ENCODE measurements at regions not wholly inside any gene's neighbourhood (a gene's known extent, or its start where the extent isn't known, plus 50 kb on each side); places are given as distances from the start of the nearest gene placed in this dataset.
A peak's percentile ranks its signal among the peaks of the same experiment; 100 is the strongest.

- DNase-seq (ENCODE audit: low spot score) = peak; percentile 83
These were observed 639.4 kb downstream of the SEMA5A start for GRCh38 chr5:8906303-8906967.

DNA sequence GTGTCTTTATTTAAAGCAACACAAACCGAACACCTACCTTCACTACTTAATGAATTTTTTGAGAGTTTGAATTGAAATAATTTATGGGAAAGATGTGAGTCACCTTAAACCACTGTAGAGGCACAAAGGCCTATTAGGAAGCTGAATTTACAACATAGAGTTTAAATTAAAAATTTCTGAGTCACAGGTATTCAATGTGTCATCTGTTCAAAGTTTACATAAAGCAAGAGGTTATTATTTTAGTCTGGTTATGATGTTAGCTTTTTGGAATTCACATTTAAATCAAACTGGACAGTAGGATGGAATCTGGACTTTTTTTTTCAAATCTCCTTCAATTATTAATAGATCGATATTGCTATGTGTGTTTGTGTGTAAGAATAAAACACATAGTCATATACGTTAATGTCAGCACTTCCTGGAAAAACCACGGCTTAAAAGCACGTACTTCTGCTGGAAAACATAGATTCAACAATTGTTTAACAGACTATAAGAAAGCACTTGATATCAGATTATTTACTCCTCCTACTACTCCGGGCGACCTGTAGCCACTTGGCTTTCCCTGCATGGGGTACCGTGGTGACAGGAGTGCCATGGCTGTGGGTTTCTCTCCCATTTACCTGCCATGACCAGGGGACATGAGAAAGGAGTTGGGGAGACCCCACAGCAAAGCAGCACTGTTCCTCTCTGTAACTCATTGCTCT lies 638.6 kb downstream of the SEMA5A start:
- DNase-seq (ENCODE audit: low spot score) = peak; percentile 47

DNA sequence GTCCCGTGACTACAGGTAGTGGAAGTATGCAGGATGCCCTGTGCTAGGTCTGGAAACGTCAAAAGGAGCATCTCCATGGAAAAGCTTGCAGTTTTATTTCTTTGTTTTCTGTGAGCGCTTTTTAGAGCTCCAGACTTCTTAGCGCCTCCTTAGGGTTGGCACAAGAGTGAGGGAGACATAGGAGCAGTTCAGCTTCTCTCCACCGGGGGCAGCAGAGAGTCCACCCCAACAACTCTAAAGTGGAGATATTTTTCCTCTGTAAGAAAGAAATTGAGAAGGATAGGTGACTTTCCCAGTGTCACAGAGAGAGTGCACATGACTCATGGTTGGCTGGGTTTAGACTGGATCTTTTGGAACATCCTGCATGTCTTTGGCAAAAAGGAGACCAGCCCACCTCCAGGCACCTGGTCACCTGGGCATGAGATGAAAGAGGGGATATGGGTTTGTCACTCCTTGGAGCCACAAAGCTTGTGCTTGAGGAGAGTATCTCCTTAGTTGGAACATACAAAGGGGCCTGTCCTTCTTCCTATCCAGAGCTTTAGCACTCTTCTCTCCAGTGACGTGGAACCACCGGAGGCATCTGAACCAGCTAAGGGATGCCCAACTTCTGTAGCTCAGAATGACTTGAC lies 637.7 kb downstream of the SEMA5A start:
- DNase-seq (ENCODE audit: low spot score) = peak; percentile 84

DNA sequence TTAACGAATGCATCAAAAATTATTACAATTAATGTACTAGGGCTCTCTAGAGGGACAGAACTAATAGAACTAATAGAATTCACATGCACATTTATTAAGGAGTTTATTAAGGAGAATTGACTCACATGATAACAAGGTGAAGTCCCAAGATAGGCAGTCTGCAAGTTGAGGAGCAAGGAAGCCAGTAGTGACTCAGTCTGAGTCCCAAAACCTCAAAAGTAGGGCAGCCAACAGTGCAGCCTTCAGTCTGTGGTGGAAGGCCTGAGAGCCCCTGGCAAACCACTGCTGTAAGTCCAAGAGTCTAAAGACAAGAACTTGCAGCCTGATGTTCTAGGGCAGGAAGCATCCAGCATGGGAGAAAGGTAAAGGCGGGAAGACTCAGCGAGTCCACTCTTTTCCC lies 633.8 kb downstream of the SEMA5A start:
- no peak for DNase-seq (ENCODE audit: low spot score)

GRCh38 chr5:8913522-8913921 lies 632.4 kb downstream of the SEMA5A start:
- DNase-seq (ENCODE audit: low spot score) = no peak

- DNase-seq (ENCODE audit: low spot score) = no peak
These were observed 626.8 kb downstream of the SEMA5A start for GRCh38 chr5:8919096-8919495.

DNA sequence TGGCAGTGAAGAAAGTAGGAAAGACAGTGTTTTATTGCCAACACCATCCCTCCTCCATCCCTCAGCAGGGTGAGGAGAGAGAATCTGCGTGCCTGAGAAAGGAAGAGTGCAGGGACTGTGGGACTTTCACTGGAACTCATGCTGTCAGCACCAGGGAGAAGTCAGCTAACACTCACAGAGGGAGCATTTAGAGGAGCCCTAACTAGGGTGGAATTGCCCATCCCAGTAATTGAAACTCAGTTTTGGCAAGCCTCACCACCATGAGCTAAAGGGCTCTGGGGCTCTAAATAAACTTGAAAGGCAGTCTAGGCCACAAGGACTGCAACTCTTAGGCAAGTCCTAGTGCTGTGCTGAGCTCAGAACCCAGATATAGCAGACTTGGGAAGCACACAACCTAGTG lies 622.3 kb downstream of the SEMA5A start:
- no peak for DNase-seq (ENCODE audit: low spot score)

- DNase-seq (ENCODE audit: low spot score) = no peak
These were observed 621.7 kb downstream of the SEMA5A start for GRCh38 chr5:8924054-8924793.

GRCh38 chr5:8930021-8930420 lies 615.9 kb downstream of the SEMA5A start:
- DNase-seq (ENCODE audit: low spot score) = no peak

DNA sequence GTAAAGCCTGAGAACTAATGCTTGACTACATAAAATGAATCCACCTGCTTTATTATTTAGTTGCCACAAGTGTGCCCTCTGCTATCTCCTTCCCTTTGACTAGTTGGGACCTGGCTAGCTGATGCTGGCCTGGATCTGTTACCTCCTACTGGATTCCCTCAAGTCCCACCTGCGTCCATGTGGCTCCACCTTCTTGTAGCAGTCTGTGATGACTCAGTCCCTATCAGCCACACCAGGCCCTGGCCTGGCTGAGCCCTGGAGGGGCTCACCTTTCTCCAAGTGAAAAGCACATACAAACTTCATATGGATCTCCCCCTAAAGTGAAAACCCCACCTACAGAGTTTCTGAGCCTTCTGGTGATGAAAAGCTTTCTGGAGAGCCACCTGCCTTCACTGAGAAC lies 611.4 kb downstream of the SEMA5A start:
- no peak for DNase-seq (ENCODE audit: low spot score)

DNA sequence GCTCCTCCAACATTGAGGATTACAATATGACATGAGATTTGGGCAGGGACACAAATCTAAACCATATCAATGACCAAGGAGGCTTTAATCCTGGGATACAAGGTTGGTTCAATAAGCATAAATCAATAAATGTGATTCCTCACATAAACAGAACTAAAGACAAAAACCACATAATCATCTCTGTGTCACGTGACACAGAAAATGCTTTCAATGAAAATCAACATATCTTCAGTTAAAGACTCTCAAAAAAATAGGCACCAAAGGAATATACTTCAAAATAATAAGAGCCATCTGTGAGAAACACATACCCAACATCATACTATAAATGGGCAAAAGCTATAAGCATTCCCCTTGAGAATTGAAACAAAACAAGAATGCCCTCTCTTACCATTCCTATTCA lies 604.9 kb downstream of the SEMA5A start:
- no peak for DNase-seq (ENCODE audit: low spot score)

DNA sequence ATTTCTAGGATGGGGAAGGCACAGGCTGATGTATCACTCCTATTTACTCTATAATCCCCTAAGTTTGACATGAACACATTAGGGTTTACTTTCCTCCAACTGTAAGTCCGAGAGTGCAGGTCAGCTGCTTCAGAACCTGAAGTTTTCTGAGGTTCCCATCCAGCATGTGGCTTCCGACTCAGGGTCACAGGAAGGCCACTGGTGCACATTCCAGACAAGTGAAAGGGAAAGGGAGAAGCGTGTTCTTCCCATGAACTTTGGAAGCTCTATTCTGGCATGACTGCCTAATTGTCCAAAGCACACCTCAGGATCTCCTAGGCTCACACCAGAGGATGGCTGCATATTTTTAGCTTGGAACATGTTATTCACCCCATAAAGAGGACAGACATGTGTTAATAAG lies 602.6 kb downstream of the SEMA5A start:
- DNase-seq (ENCODE audit: low spot score) = no peak

DNA sequence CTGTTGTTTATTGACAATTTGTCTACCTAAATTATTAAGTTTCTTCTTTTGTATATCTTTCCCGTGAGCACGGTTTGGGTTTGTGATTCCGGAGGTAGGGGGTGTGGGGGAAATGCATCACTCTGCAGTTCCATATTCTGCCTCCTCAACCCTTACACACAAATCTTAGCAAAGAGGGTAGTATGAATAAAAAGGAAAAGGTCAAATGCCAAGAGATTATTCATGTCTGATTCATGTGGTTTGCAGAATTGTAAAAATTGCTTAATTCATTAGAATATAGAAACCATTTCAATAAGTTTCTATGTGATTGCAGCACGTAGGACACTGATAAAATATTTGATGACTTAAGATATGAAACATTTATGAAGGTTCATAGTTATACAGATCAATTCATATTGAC lies 601.9 kb downstream of the SEMA5A start:
- DNase-seq (ENCODE audit: low spot score) = no peak

- DNase-seq (ENCODE audit: low spot score) = no peak
These were observed 599.9 kb downstream of the SEMA5A start for GRCh38 chr5:8945972-8946371.

GRCh38 chr5:8949908-8950307 lies 596.0 kb downstream of the SEMA5A start:
- DNase-seq (ENCODE audit: low spot score) = no peak

DNA sequence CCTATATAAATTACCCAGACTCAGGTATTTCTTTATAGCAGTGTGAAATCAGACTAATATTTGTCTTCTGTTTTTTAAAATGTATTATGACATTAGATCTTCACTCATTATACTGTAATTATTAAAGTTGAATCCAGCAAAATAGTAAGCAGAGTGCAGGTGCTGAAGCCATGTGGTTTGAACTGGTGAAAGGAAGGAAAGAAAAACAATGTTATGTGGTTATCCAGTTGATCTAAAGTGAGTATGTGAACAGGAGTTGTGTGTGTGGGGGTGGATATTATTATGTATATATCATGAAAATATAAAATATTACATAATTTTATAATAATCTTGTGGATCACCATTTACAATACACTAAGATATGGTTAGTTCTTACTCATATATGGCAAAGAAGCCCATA lies 593.7 kb downstream of the SEMA5A start:
- no peak for DNase-seq (ENCODE audit: low spot score)

- no peak for DNase-seq (ENCODE audit: low spot score)
These were observed 592.9 kb downstream of the SEMA5A start for GRCh38 chr5:8953016-8953415.

DNA sequence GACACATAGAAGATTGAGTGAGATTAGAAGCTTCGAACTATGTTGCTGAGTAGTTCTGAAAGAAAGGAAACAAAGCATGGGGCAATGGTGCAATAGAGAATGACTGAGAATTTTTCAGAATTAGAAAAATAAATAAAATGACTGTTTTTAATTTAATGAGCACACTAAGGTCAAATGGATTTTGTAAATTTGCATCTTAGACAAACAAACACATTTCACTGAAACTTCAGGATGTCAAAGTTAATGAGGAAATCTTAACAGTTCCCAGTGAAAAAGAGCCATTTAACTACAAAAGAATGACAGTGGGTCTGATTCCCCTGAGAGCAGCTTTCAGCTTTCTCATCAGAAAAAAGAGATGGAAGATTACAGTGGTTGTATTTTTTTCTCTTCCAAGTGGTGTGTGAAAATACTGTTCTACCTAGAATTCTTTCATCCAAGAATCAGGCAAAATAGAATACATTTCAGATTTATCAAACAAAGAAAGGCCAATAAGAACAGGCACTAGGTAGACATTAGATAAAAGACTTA lies 591.9 kb downstream of the SEMA5A start:
- no peak for DNase-seq (ENCODE audit: low spot score)

- DNase-seq (ENCODE audit: low spot score) = no peak
These were observed 591.1 kb downstream of the SEMA5A start for GRCh38 chr5:8954801-8955200.

DNA sequence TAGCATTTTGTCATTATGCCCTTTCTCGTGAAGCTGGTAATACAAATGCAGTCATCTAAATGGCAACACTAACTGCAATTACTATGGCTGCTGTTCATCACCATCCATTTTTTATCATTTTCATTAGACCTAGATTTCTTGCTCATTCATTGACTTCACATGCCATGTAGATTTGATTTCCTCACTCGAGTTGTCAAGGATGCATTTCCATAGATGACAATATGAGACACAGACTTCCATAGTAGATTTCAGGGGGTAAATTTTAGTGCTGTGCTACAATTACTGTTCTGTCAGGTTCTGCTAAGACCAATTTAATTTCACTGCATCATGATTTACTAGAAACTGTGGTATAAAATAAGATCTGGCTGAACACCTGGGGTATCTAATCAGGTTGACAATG lies 589.2 kb downstream of the SEMA5A start:
- DNase-seq (ENCODE audit: low spot score) = no peak

DNA sequence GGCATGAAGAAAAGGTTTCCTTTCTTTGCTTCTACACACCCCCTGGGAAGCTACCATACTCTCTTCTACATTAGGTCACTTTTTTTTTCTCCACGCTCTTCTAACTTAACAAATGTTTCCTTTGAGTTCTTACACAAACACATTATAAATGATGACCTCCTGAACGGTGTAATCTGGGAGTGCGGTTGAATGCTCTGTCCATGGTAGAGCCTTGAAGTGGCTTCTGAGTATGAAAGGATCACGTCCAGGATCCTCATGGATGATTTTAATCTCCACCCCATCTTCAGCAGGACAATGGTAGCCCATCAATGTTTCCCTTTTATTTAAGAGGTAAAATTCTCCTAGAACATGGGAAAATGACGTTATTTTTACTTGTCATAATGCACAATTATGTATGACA lies 587.3 kb downstream of the SEMA5A start:
- DNase-seq (ENCODE audit: low spot score) = no peak

- DNase-seq (ENCODE audit: low spot score) = no peak
These were observed 584.7 kb downstream of the SEMA5A start for GRCh38 chr5:8961219-8961618.

Data from H4 (cell line).